ENCODE measurements at regions not wholly inside any gene's neighbourhood (a gene's known extent, or its start where the extent isn't known, plus 50 kb on each side); places are given as distances from the start of the nearest gene placed in this dataset.
"Not testable (repeated sequence)": the region's sequence is repeated elsewhere in the genome, so short reads cannot be mapped to it uniquely, and the experiment has no call there.

- Mint-ChIP-seq H3K36me3 (no peaks in the 10 kb centered on the region), H3K27me3 (peaks cover 4% of the 10 kb centered on the region), H3K4me3 (no peak overlapping the region), H3K27ac (no peak overlapping the region), H3K9me3 (peaks cover 3% of the 10 kb centered on the region), H3K4me1 (no peaks in the 10 kb centered on the region)
- ATAC-seq (ENCODE audit: low read depth) (peak; percentile 37), DNase-seq (ENCODE audit: low spot score in 2 of 2) (peak; percentile 13 to 36)
These were observed 61.1 kb upstream of the VAMP7 start for GRCh38 chrX:155819966-155820491.

- DNase-seq (ENCODE audit: low spot score in 2 of 2) (no peak), ATAC-seq (ENCODE audit: low read depth) (no peak)
- H3K27me3 Mint-ChIP-seq, result peaks cover 4% of the 10 kb centered on the region
- no peaks in the 10 kb centered on the region for H3K9me3 Mint-ChIP-seq
- no peaks in the 10 kb centered on the region for H3K36me3 Mint-ChIP-seq
- no peak overlapping the region for H3K4me3 Mint-ChIP-seq
- no peak overlapping the region for H3K27ac Mint-ChIP-seq
- no peaks in the 10 kb centered on the region for H3K4me1 Mint-ChIP-seq
These were observed 61.6 kb upstream of the VAMP7 start for GRCh38 chrX:155819525-155819924.

GRCh38 chrX:155814391-155814790 lies 66.8 kb upstream of the VAMP7 start:
- H3K27ac Mint-ChIP-seq; ATAC-seq (ENCODE audit: low read depth); H3K9me3 Mint-ChIP-seq; DNase-seq (ENCODE audit: low spot score in 2 of 2); H3K36me3 Mint-ChIP-seq; H3K27me3 Mint-ChIP-seq; H3K4me1 Mint-ChIP-seq; H3K4me3 Mint-ChIP-seq: not testable (repeated sequence)

GRCh38 chrX:155779831-155780230 lies 101.3 kb upstream of the VAMP7 start:
- no peaks in the 10 kb centered on the region for H3K36me3 Mint-ChIP-seq

GRCh38 chrX:155778844-155779553 lies 102.1 kb upstream of the VAMP7 start:
- Mint-ChIP-seq H3K4me3 (no peak overlapping the region), H3K4me1 (no peaks in the 10 kb centered on the region), H3K27ac (no peak overlapping the region), H3K9me3 (no peaks in the 10 kb centered on the region), H3K36me3 (no peaks in the 10 kb centered on the region), H3K27me3 (peaks cover 4% of the 10 kb centered on the region)
- no peak for DNase-seq (ENCODE audit: low spot score in 2 of 2)
- no peak for ATAC-seq (ENCODE audit: low read depth)

More at GRCh38 chrX:155779831-155780230, 101.3 kb upstream of the VAMP7 start:
- H3K27me3 Mint-ChIP-seq, result peaks cover 4% of the 10 kb centered on the region
- H3K4me1 Mint-ChIP-seq, result no peaks in the 10 kb centered on the region
- ATAC-seq (ENCODE audit: low read depth) (no peak), DNase-seq (ENCODE audit: low spot score in 2 of 2) (no peak)
- no peaks in the 10 kb centered on the region for H3K9me3 Mint-ChIP-seq
- H3K27ac Mint-ChIP-seq, result no peak overlapping the region
- H3K4me3 Mint-ChIP-seq, result no peak overlapping the region

- ATAC-seq (ENCODE audit: low read depth) (no peak), DNase-seq (ENCODE audit: low spot score in 2 of 2) (no peak)
- Mint-ChIP-seq H3K4me1 (no peaks in the 10 kb centered on the region), H3K4me3 (no peak overlapping the region), H3K36me3 (no peaks in the 10 kb centered on the region), H3K9me3 (no peaks in the 10 kb centered on the region), H3K27ac (no peak overlapping the region), H3K27me3 (peaks cover 6% of the 10 kb centered on the region)
These were observed 106.8 kb upstream of the VAMP7 start for GRCh38 chrX:155774387-155774786.

- Mint-ChIP-seq H3K9me3 (peaks cover 1% of the 10 kb centered on the region), H3K27ac (peak overlapping the region; percentile 71), H3K36me3 (no peaks in the 10 kb centered on the region), H3K4me1 (peaks cover 5% of the 10 kb centered on the region), H3K4me3 (peak overlapping the region; percentile 93), H3K27me3 (peaks cover 3% of the 10 kb centered on the region)
- no peak for ATAC-seq (ENCODE audit: low read depth)
- no peak for DNase-seq (ENCODE audit: low spot score in 2 of 2)
These were observed 113.0 kb upstream of the VAMP7 start for GRCh38 chrX:155767876-155768769.

GRCh38 chrX:155767051-155767875 lies 113.9 kb upstream of the VAMP7 start:
- no peak for DNase-seq (ENCODE audit: low spot score in 2 of 2)
- Mint-ChIP-seq H3K27ac (peak overlapping the region; percentile 71), H3K4me1 (peaks cover 5% of the 10 kb centered on the region), H3K9me3 (peaks cover 2% of the 10 kb centered on the region), H3K36me3 (no peaks in the 10 kb centered on the region), H3K4me3 (peak overlapping the region; percentile 93), H3K27me3 (peaks cover 3% of the 10 kb centered on the region)
- peak; percentile 46 for ATAC-seq (ENCODE audit: low read depth)

GRCh38 chrX:155766321-155766720 lies 114.8 kb upstream of the VAMP7 start:
- Mint-ChIP-seq H3K27me3 (peaks cover 3% of the 10 kb centered on the region), H3K4me3 (no peak overlapping the region), H3K4me1 (peaks cover 5% of the 10 kb centered on the region), H3K27ac (no peak overlapping the region), H3K36me3 (peaks cover 3% of the 10 kb centered on the region), H3K9me3 (peaks cover 4% of the 10 kb centered on the region)
- DNase-seq (ENCODE audit: low spot score in 2 of 2) (no peak), ATAC-seq (ENCODE audit: low read depth) (no peak)

- ATAC-seq (ENCODE audit: low read depth), result no peak
- H3K4me1 Mint-ChIP-seq, result no peaks in the 10 kb centered on the region
- H3K27ac Mint-ChIP-seq, result no peak overlapping the region
- H3K36me3 Mint-ChIP-seq, result peaks cover 5% of the 10 kb centered on the region
- H3K4me3 Mint-ChIP-seq, result no peak overlapping the region
- no peak for DNase-seq (ENCODE audit: low spot score in 2 of 2)
- peaks cover 8% of the 10 kb centered on the region for H3K9me3 Mint-ChIP-seq
- H3K27me3 Mint-ChIP-seq, result no peaks in the 10 kb centered on the region
These were observed 120.0 kb upstream of the VAMP7 start for GRCh38 chrX:155761185-155761584.

- Mint-ChIP-seq H3K36me3 (peaks cover 5% of the 10 kb centered on the region), H3K27me3 (no peaks in the 10 kb centered on the region), H3K4me3 (no peak overlapping the region), H3K9me3 (peaks cover 6% of the 10 kb centered on the region), H3K4me1 (no peaks in the 10 kb centered on the region), H3K27ac (no peak overlapping the region)
- DNase-seq (ENCODE audit: low spot score in 2 of 2) (no peak), ATAC-seq (ENCODE audit: low read depth) (no peak)
These were observed 123.9 kb upstream of the VAMP7 start for GRCh38 chrX:155757046-155757759.

GRCh38 chrX:155755706-155756337 lies 125.3 kb upstream of the VAMP7 start:
- peaks cover under 1% of the 10 kb centered on the region for H3K36me3 Mint-ChIP-seq
- H3K27ac Mint-ChIP-seq, result no peak overlapping the region
- DNase-seq (ENCODE audit: low spot score in 2 of 2) (no peak), ATAC-seq (ENCODE audit: low read depth) (no peak)
- H3K9me3 Mint-ChIP-seq, result peaks cover 1% of the 10 kb centered on the region
- no peak overlapping the region for H3K4me3 Mint-ChIP-seq
- no peaks in the 10 kb centered on the region for H3K4me1 Mint-ChIP-seq
- no peaks in the 10 kb centered on the region for H3K27me3 Mint-ChIP-seq

GRCh38 chrX:155751131-155751530 lies 130.0 kb upstream of the VAMP7 start:
- ATAC-seq (ENCODE audit: low read depth) (no peak), DNase-seq (ENCODE audit: low spot score in 2 of 2) (no peak)
- Mint-ChIP-seq H3K27me3 (peaks cover 2% of the 10 kb centered on the region), H3K4me3 (no peak overlapping the region), H3K4me1 (no peaks in the 10 kb centered on the region), H3K36me3 (no peaks in the 10 kb centered on the region), H3K27ac (no peak overlapping the region), H3K9me3 (peaks cover 5% of the 10 kb centered on the region)
